ENCODE measurements at regions not wholly inside any gene's neighbourhood (a gene's known extent, or its start where the extent isn't known, plus 50 kb on each side); places are given as distances from the start of the nearest gene placed in this dataset.
"Not testable (repeated sequence)": the region's sequence is repeated elsewhere in the genome, so short reads cannot be mapped to it uniquely, and the experiment has no call there.

- DNase-seq = no peak
These were observed 558.3 kb downstream of the MATN1 start for GRCh38 chr1:30165116-30165515.

- no peak for DNase-seq
These were observed 558.7 kb downstream of the MATN1 start for GRCh38 chr1:30164693-30165092.

- no peak for DNase-seq
These were observed 560.8 kb downstream of the MATN1 start for GRCh38 chr1:30162565-30162964.

GRCh38 chr1:30161953-30162352 lies 561.4 kb downstream of the MATN1 start:
- DNase-seq = no peak

- no peak for DNase-seq
These were observed 562.2 kb downstream of the MATN1 start for GRCh38 chr1:30160999-30161689.

- DNase-seq = no peak
These were observed 564.4 kb downstream of the MATN1 start for GRCh38 chr1:30159015-30159414.

- DNase-seq = not testable (repeated sequence)
These were observed 567.7 kb downstream of the MATN1 start for GRCh38 chr1:30155698-30156097.

- DNase-seq = not testable (repeated sequence)
These were observed 568.1 kb downstream of the MATN1 start for GRCh38 chr1:30155253-30155652.

GRCh38 chr1:30153743-30154449 lies 569.5 kb downstream of the MATN1 start:
- DNase-seq = no peak

GRCh38 chr1:30151826-30152225 lies 571.6 kb downstream of the MATN1 start:
- DNase-seq = no peak

- no peak for DNase-seq
These were observed 572.3 kb downstream of the MATN1 start for GRCh38 chr1:30151119-30151518.

- no peak for DNase-seq
These were observed 574.2 kb downstream of the MATN1 start for GRCh38 chr1:30149226-30149625.

- DNase-seq = no peak
These were observed 574.7 kb downstream of the MATN1 start for GRCh38 chr1:30148676-30149075.

GRCh38 chr1:30147188-30147587 lies 576.2 kb downstream of the MATN1 start:
- DNase-seq = no peak

GRCh38 chr1:30146448-30146847 lies 576.9 kb downstream of the MATN1 start:
- no peak for DNase-seq

GRCh38 chr1:30145723-30146303 lies 577.6 kb downstream of the MATN1 start:
- no peak for DNase-seq

- no peak for DNase-seq
These were observed 578.6 kb downstream of the MATN1 start for GRCh38 chr1:30144831-30145230.

- no peak for DNase-seq
These were observed 579.9 kb downstream of the MATN1 start for GRCh38 chr1:30143517-30143916.

GRCh38 chr1:30140566-30140965 lies 582.8 kb downstream of the MATN1 start:
- no peak for DNase-seq

GRCh38 chr1:30138891-30139290 lies 584.5 kb downstream of the MATN1 start:
- no peak for DNase-seq

GRCh38 chr1:30137001-30137400 lies 586.4 kb downstream of the MATN1 start:
- no peak for DNase-seq

- no peak for DNase-seq
These were observed 587.7 kb downstream of the MATN1 start for GRCh38 chr1:30135698-30136097.

GRCh38 chr1:30134466-30135217 lies 588.7 kb downstream of the MATN1 start:
- DNase-seq = no peak

Data from COR-L47 (cell line).